ENCODE measurements at regions not wholly inside any gene's neighbourhood (a gene's known extent, or its start where the extent isn't known, plus 50 kb on each side); places are given as distances from the start of the nearest gene placed in this dataset.

- H3F3A ChIP-seq (ENCODE audit: insufficient read depth, low read length, poor library complexity, severe bottlenecking): no peaks in the 10 kb centered on the region
- H3K4me2 ChIP-seq (ENCODE audit: low read length): no peak overlapping the region
- H3K36me3 ChIP-seq (ENCODE audit: insufficient read depth, low read length): no peaks in the 10 kb centered on the region
- no peaks in the 10 kb centered on the region for H3K79me2 ChIP-seq (replicated peaks; ENCODE audit: insufficient read depth, low read length)
- no peak overlapping the region for H3K9ac ChIP-seq (ENCODE audit: low read length)
- no peaks in the 10 kb centered on the region for H3K27me3 ChIP-seq (ENCODE audit: insufficient read depth, low read depth, low read length)
- TF ChIP-seq, protein P1, sequence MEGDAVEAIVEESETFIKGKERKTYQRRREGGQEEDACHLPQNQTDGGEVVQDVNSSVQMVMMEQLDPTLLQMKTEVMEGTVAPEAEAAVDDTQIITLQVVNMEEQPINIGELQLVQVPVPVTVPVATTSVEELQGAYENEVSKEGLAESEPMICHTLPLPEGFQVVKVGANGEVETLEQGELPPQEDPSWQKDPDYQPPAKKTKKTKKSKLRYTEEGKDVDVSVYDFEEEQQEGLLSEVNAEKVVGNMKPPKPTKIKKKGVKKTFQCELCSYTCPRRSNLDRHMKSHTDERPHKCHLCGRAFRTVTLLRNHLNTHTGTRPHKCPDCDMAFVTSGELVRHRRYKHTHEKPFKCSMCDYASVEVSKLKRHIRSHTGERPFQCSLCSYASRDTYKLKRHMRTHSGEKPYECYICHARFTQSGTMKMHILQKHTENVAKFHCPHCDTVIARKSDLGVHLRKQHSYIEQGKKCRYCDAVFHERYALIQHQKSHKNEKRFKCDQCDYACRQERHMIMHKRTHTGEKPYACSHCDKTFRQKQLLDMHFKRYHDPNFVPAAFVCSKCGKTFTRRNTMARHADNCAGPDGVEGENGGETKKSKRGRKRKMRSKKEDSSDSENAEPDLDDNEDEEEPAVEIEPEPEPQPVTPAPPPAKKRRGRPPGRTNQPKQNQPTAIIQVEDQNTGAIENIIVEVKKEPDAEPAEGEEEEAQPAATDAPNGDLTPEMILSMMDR (IDR thresholded peaks at IDR 0.05; ENCODE audit: poor library complexity, severe bottlenecking): no peak
- TF ChIP-seq, protein P2, sequence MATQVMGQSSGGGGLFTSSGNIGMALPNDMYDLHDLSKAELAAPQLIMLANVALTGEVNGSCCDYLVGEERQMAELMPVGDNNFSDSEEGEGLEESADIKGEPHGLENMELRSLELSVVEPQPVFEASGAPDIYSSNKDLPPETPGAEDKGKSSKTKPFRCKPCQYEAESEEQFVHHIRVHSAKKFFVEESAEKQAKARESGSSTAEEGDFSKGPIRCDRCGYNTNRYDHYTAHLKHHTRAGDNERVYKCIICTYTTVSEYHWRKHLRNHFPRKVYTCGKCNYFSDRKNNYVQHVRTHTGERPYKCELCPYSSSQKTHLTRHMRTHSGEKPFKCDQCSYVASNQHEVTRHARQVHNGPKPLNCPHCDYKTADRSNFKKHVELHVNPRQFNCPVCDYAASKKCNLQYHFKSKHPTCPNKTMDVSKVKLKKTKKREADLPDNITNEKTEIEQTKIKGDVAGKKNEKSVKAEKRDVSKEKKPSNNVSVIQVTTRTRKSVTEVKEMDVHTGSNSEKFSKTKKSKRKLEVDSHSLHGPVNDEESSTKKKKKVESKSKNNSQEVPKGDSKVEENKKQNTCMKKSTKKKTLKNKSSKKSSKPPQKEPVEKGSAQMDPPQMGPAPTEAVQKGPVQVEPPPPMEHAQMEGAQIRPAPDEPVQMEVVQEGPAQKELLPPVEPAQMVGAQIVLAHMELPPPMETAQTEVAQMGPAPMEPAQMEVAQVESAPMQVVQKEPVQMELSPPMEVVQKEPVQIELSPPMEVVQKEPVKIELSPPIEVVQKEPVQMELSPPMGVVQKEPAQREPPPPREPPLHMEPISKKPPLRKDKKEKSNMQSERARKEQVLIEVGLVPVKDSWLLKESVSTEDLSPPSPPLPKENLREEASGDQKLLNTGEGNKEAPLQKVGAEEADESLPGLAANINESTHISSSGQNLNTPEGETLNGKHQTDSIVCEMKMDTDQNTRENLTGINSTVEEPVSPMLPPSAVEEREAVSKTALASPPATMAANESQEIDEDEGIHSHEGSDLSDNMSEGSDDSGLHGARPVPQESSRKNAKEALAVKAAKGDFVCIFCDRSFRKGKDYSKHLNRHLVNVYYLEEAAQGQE (IDR thresholded peaks at IDR 0.05; ENCODE audit: borderline replicate concordance): no peak
- TF ChIP-seq POLR2AphosphoS5 (IDR thresholded peaks at IDR 0.05) (no peak), EZH2 (IDR thresholded peaks at IDR 0.05; ENCODE audit: borderline replicate concordance, insufficient read depth, low read length, poor library complexity, severe bottlenecking) (no peak), TAF1 (IDR thresholded peaks at IDR 0.05; ENCODE audit: low read depth) (no peak), EP300 (conservative IDR thresholded peaks at IDR 0.05; ENCODE audit: poor library complexity, severe bottlenecking) (no peak), SMC3 (conservative IDR thresholded peaks at IDR 0.05; ENCODE audit: poor library complexity) (no peak), RAD21 (conservative IDR thresholded peaks at IDR 0.05) (no peak), MXI1 (conservative IDR thresholded peaks at IDR 0.05; ENCODE audit: poor library complexity, severe bottlenecking) (no peak)
- H3K4me3 ChIP-seq (ENCODE audit: low read length): no peak overlapping the region
- H3K9me3 ChIP-seq (ENCODE audit: low read length): no peaks in the 10 kb centered on the region
- H3K9me2 ChIP-seq (ENCODE audit: insufficient read depth, low read length): no peaks in the 10 kb centered on the region
- no peak overlapping the region for H2AFZ ChIP-seq (ENCODE audit: low read depth, low read length)
- H3K27ac ChIP-seq (ENCODE audit: low read length): no peak overlapping the region
- no peaks in the 10 kb centered on the region for H4K20me1 ChIP-seq (ENCODE audit: insufficient read depth)
Observed at GRCh38 chr12:74339211-74339610, 198.4 kb upstream of the ATXN7L3B start.

GRCh38 chr12:74349925-74350324 is 187.7 kb upstream of the ATXN7L3B start:
- H3K9me2 ChIP-seq (ENCODE audit: insufficient read depth, low read length): no peaks in the 10 kb centered on the region
- no peak overlapping the region for H3K9ac ChIP-seq (ENCODE audit: low read length)
- no peaks in the 10 kb centered on the region for H3K79me2 ChIP-seq (replicated peaks; ENCODE audit: insufficient read depth, low read length)
- H3K27ac ChIP-seq (ENCODE audit: low read length): no peak overlapping the region
- H3K4me3 ChIP-seq (ENCODE audit: low read length): no peak overlapping the region
- no peak overlapping the region for H3K4me2 ChIP-seq (ENCODE audit: low read length)
- H3F3A ChIP-seq (ENCODE audit: insufficient read depth, low read length, poor library complexity, severe bottlenecking): no peaks in the 10 kb centered on the region
- H3K9me3 ChIP-seq (ENCODE audit: low read length): no peaks in the 10 kb centered on the region
- no peak for TF ChIP-seq RAD21 (conservative IDR thresholded peaks at IDR 0.05)
- no peak for TF ChIP-seq EP300 (conservative IDR thresholded peaks at IDR 0.05; ENCODE audit: poor library complexity, severe bottlenecking)
- TF ChIP-seq, protein P1 (IDR thresholded peaks at IDR 0.05; ENCODE audit: poor library complexity, severe bottlenecking): no peak
- TF ChIP-seq POLR2AphosphoS5 (IDR thresholded peaks at IDR 0.05): no peak
- no peak for TF ChIP-seq TAF1 (IDR thresholded peaks at IDR 0.05; ENCODE audit: low read depth)
- no peak for TF ChIP-seq EZH2 (IDR thresholded peaks at IDR 0.05; ENCODE audit: borderline replicate concordance, insufficient read depth, low read length, poor library complexity, severe bottlenecking)
- no peak for TF ChIP-seq SMC3 (conservative IDR thresholded peaks at IDR 0.05; ENCODE audit: poor library complexity)
- TF ChIP-seq MXI1 (conservative IDR thresholded peaks at IDR 0.05; ENCODE audit: poor library complexity, severe bottlenecking): no peak
- TF ChIP-seq, protein P2 (IDR thresholded peaks at IDR 0.05; ENCODE audit: borderline replicate concordance): no peak
- H4K20me1 ChIP-seq (ENCODE audit: insufficient read depth): no peaks in the 10 kb centered on the region
- no peaks in the 10 kb centered on the region for H3K36me3 ChIP-seq (ENCODE audit: insufficient read depth, low read length)
- H3K27me3 ChIP-seq (ENCODE audit: insufficient read depth, low read depth, low read length): no peaks in the 10 kb centered on the region
- no peak overlapping the region for H2AFZ ChIP-seq (ENCODE audit: low read depth, low read length)

Measured in neural cell (in vitro differentiated cells).